Transverse colon (tissue), 4 donors: ENCODE measurements at regions not wholly inside any gene's neighbourhood (a gene's known extent, or its start where the extent isn't known, plus 50 kb on each side); places are given as distances from the start of the nearest gene placed in this dataset.

Experiments used
- DNase-seq: peaks from one replicate; pipeline ENCODE4 v3.0.0-alpha.2; 2019
- H3K27ac ChIP-seq, 4 donors: fragments of 200-600 bp; sonication (generic); 2 replicates each; pipeline ENCODE4 v1.5.1; 2016 to 2018; ENCODE audit warnings: inconsistent platforms in 4 of 4
- H3K27me3 ChIP-seq: fragments of 200-600 bp; sonication (generic); 2 replicates; pipeline ENCODE4 v1.5.1; 2017; ENCODE audit warnings: inconsistent platforms
- H3K36me3 ChIP-seq, 4 donors: fragments of 200-600 bp; sonication (generic); 2 replicates each; pipeline ENCODE4 v1.5.1; 2017 to 2019; ENCODE audit warnings: inconsistent platforms in 4 of 4
- H3K4me1 ChIP-seq, 4 donors: fragments of 200-600 bp; sonication (generic); 2 replicates each; pipeline ENCODE4 v1.5.1; 2017 to 2020; ENCODE audit warnings: inconsistent platforms in 4 of 4
- H3K4me3 ChIP-seq, 4 donors: fragments of 200-600 bp; sonication (generic); 1 replicate in 1 of 4; 2 replicates in 3 of 4; pipeline versions ENCODE4 v1.5.1 to v1.6.1; 2017 to 2019; ENCODE audit warnings: inconsistent platforms in 4 of 4
- H3K9me3 ChIP-seq, 2 donors: fragments of 200-600 bp; sonication (generic); 2 replicates each; pipeline ENCODE4 v1.5.1; 2017 to 2019; ENCODE audit warnings: inconsistent platforms in 2 of 2
- EP300 ChIP-seq: sonication (generic); formaldehyde crosslinking; IDR thresholded peaks from one replicate; pipeline ENCODE4 v1.6.1; 2017; ENCODE audit warnings: antibody characterized with exemption, low read depth
- POLR2A ChIP-seq: fragments of 450-650 bp; IDR thresholded peaks from one replicate; pipeline ENCODE4 v1.6.1; 2016; ENCODE audit warnings: antibody characterized with exemption, mild to moderate bottlenecking, moderate library complexity
- POLR2AphosphoS5 ChIP-seq, 3 donors: sonication (generic); formaldehyde crosslinking; IDR thresholded peaks; one replicate each; pipeline ENCODE4 v1.6.1; 2016; ENCODE audit warnings: antibody characterized with exemption in 3 of 3
- WGBS, 2 donors: methylation state at CpG; one replicate each; pipeline ENCODE4 v1.1.5; 2018; ENCODE audit warnings: low coverage in 1 of 2; 5-methylcytosine and 5-hydroxymethylcytosine counted together
- in situ Hi-C, 4 donors: fragments of 200-750 bp; cut with MboI; loops; one replicate each; pipeline versions ENCODE4 v1.15.0 to v1.15.1; 2017; ENCODE audit warnings: low sequenced_read_pairs in 3 of 4, low pct_ligation_motif_present in 1 of 4, low pct_unique_long_range_greater_than_20kb in 1 of 4
- intact Hi-C: fragments of 100-400 bp; cut with DNase I; formaldehyde crosslinking; loops from one replicate; pipeline ENCODE4 v1.15.1; 2023; ENCODE audit warnings: low total_unique reads
- TF ChIP-seq, protein P1 (sequence below), 5 experiments: fragments of 200-600 bp in 3 of 5; fragments of 450-650 bp in 2 of 5; sonication (generic) in 3 of 5; IDR thresholded peaks; 1 replicate in 2 of 5; 2 replicates in 3 of 5; pipeline ENCODE4 v1.5.1; 2016 to 2017; ENCODE audit warnings: antibody characterized with exemption in 5 of 5, inconsistent platforms in 3 of 5, mild to moderate bottlenecking in 2 of 5, moderate library complexity in 1 of 5

DNA sequence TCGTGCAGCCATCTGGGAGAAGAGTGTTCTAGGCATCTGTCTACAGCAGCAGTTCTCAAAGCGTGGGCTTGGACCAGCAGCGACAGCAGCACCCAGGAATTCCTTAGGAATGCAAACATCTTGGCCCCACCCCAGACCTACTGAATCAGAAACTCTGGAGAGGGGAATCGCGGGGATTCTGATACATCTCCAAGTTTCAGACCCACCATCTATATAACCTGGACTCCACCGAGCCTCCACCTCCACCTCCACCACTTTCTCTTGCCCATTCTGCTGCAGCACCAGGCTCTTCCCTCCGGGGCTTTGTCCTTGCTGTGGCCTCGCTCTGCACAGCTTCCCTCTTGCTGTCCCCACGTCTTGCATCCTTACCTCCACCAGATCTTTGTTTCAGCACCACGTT is 256.4 kb downstream of the BCL2 start:
- no peaks in the 10 kb centered on the region for H3K9me3 ChIP-seq
- WGBS, 2 donors, result 77% methylated on average over 7 to 10 of the region's 10 CpGs
- H3K4me1 ChIP-seq, result no peaks in the 10 kb centered on the region
- H3K27me3 ChIP-seq, result no peaks in the 10 kb centered on the region
- in situ Hi-C loops (no loop called here), intact Hi-C loops (no loop called here)
- H3K36me3 ChIP-seq, result no peaks in the 10 kb centered on the region
- TF ChIP-seq POLR2AphosphoS5 (IDR thresholded peaks at IDR 0.05), result no peak
- no peak for TF ChIP-seq POLR2A
- TF ChIP-seq, protein P1, sequence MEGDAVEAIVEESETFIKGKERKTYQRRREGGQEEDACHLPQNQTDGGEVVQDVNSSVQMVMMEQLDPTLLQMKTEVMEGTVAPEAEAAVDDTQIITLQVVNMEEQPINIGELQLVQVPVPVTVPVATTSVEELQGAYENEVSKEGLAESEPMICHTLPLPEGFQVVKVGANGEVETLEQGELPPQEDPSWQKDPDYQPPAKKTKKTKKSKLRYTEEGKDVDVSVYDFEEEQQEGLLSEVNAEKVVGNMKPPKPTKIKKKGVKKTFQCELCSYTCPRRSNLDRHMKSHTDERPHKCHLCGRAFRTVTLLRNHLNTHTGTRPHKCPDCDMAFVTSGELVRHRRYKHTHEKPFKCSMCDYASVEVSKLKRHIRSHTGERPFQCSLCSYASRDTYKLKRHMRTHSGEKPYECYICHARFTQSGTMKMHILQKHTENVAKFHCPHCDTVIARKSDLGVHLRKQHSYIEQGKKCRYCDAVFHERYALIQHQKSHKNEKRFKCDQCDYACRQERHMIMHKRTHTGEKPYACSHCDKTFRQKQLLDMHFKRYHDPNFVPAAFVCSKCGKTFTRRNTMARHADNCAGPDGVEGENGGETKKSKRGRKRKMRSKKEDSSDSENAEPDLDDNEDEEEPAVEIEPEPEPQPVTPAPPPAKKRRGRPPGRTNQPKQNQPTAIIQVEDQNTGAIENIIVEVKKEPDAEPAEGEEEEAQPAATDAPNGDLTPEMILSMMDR (IDR thresholded peaks at IDR 0.05), result no peak
- TF ChIP-seq EP300, result no peak
- no peak for DNase-seq
- no peak overlapping the region for H3K4me3 ChIP-seq
- H3K27ac ChIP-seq, result no peak overlapping the region

DNA sequence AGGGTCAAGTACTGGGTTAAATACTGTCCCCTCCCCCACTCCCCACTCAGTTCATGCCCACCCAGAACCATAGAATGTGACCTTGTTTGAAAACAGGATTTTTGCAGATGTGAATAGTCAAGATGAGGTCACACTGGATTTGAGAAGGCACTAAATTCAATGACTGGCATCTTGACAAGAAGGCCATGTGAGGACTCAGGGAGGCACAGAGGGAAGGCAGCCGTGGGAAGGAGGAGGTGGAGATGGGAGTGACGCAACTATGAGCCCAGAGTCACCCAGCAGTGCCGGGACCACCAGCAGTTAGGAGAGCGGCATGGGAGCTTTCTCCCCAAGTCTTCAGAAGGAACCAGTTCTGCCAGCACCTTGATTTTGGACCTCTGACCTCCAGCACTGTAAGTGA is 257.3 kb downstream of the BCL2 start:
- no peak for DNase-seq
- Histone ChIP-seq H3K27ac (no peak overlapping the region), H3K9me3 (no peaks in the 10 kb centered on the region), H3K27me3 (no peaks in the 10 kb centered on the region), H3K4me1 (no peaks in the 10 kb centered on the region), H3K4me3 (no peak overlapping the region), H3K36me3 (no peaks in the 10 kb centered on the region)
- TF ChIP-seq POLR2A, result no peak
- TF ChIP-seq, protein P1 (IDR thresholded peaks at IDR 0.05), result no peak
- TF ChIP-seq EP300, result no peak
- no peak for TF ChIP-seq POLR2AphosphoS5 (IDR thresholded peaks at IDR 0.05)
- 88% methylated on average over 4 of the region's 4 CpGs; no CpG with 5 or more reads in 1 of the 2 donors for whole genome bisulfite sequencing, 2 donors
- intact Hi-C loops, result no loop called here
- in situ Hi-C loops, result no loop called here

DNA sequence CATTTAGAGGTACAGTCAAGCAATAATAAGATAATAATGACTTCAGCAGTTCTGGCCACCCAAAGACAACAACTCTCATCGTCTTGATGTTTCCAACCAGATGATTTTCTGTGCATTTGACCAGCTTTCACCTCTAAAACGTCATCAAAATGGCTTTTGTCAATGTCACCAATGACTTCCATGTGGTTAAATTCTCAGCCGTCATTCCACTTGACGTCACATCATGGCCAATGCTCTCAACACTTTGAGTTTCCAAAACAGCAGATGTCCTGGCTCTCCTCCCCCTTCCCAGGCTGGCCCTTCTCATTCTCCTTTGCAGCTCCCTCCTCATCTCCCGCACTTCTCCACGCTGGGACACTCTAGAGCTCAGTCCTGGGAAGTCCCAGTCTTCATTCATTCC is 258.3 kb downstream of the BCL2 start:
- intact Hi-C loops (no loop called here), in situ Hi-C loops (no loop called here)
- Histone ChIP-seq H3K36me3 (no peaks in the 10 kb centered on the region), H3K4me3 (no peak overlapping the region), H3K9me3 (no peaks in the 10 kb centered on the region), H3K27me3 (no peaks in the 10 kb centered on the region), H3K4me1 (no peaks in the 10 kb centered on the region), H3K27ac (no peak overlapping the region)
- WGBS, 2 donors, result 69 to 83% methylated on average over 6 of the region's 6 CpGs
- TF ChIP-seq POLR2A (no peak), POLR2AphosphoS5 (IDR thresholded peaks at IDR 0.05) (no peak), EP300 (no peak)
- TF ChIP-seq, protein P1 (IDR thresholded peaks at IDR 0.05), result no peak
- DNase-seq, result no peak

DNA sequence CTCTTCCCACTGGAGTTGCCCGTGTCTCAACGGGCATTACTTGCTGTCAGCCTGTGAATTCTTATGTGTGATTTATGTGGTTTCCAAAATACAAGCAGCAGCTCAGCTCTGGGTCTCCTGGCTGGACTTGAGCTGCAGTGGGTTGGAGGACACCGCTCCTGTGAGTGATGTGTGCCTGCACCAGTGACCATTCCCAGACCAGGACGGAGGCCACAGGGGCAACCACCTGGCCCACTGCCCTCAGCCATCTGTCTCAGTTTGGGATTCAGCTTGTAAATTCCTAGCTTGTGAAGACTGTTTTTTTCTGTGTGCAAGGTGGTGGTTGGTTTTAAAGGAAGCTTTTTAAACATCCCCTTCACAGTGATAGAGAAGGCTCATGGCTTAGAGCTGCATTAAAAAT is 261.0 kb downstream of the BCL2 start:
- TF ChIP-seq EP300 (no peak), POLR2A (no peak), POLR2AphosphoS5 (IDR thresholded peaks at IDR 0.05) (no peak)
- TF ChIP-seq, protein P1 (IDR thresholded peaks at IDR 0.05), result no peak
- in situ Hi-C loops (no loop called here), intact Hi-C loops (no loop called here)
- Histone ChIP-seq H3K9me3 (no peaks in the 10 kb centered on the region), H3K27ac (no peak overlapping the region), H3K4me3 (no peak overlapping the region), H3K4me1 (peaks cover 0 to 6% (median 0%) of the 10 kb centered on the region in 4 donors), H3K36me3 (no peaks in the 10 kb centered on the region), H3K27me3 (no peaks in the 10 kb centered on the region)
- DNase-seq, result no peak
- WGBS, 2 donors, result 66% methylated on average over 4 of the region's 4 CpGs; no CpG with 5 or more reads in 1 of the 2 donors
